ENCODE measurements at regions not wholly inside any gene's neighbourhood (a gene's known extent, or its start where the extent isn't known, plus 50 kb on each side); places are given as distances from the start of the nearest gene placed in this dataset.

GRCh38 chr1:226492426-226493137 lies 56.0 kb upstream of the STUM start:
- H3K36me3 Mint-ChIP-seq (ENCODE audit: low read depth): no peaks in the 10 kb centered on the region
- no peak for TF ChIP-seq CTCF (IDR thresholded peaks at IDR 0.05)
- peaks cover 25% of the 10 kb centered on the region for H3K4me1 Mint-ChIP-seq
- no peak overlapping the region for H3K27ac Mint-ChIP-seq
- H3K4me3 Mint-ChIP-seq: no peak overlapping the region
- no peak for DNase-seq
- peaks cover 10% of the 10 kb centered on the region for H3K27me3 Mint-ChIP-seq (ENCODE audit: low read depth, poor library complexity)
- no peaks in the 10 kb centered on the region for H3K9me3 Mint-ChIP-seq

- H3K4me1 Mint-ChIP-seq: peaks cover 25% of the 10 kb centered on the region
- peak overlapping the region; percentile 8 for H3K27ac Mint-ChIP-seq
- TF ChIP-seq CTCF (IDR thresholded peaks at IDR 0.05): no peak
- H3K4me3 Mint-ChIP-seq: no peak overlapping the region
- no peak for DNase-seq
- no peaks in the 10 kb centered on the region for H3K36me3 Mint-ChIP-seq (ENCODE audit: low read depth)
- no peaks in the 10 kb centered on the region for H3K9me3 Mint-ChIP-seq
- H3K27me3 Mint-ChIP-seq (ENCODE audit: low read depth, poor library complexity): peaks cover 15% of the 10 kb centered on the region
Measured at GRCh38 chr1:226494092-226494609, 54.4 kb upstream of the STUM start.

- Mint-ChIP-seq H3K4me1 (peaks cover 25% of the 10 kb centered on the region), H3K36me3 (ENCODE audit: low read depth) (no peaks in the 10 kb centered on the region), H3K9me3 (peaks cover 3% of the 10 kb centered on the region), H3K27ac (peak overlapping the region; percentile 83), H3K4me3 (no peak overlapping the region), H3K27me3 (ENCODE audit: low read depth, poor library complexity) (peaks cover 12% of the 10 kb centered on the region)
- TF ChIP-seq CTCF (IDR thresholded peaks at IDR 0.05): no peak
- no peak for DNase-seq
Measured at GRCh38 chr1:226495716-226496115, 52.8 kb upstream of the STUM start.

- peaks cover 9% of the 10 kb centered on the region for H3K9me3 Mint-ChIP-seq
- peaks cover 12% of the 10 kb centered on the region for H3K27me3 Mint-ChIP-seq (ENCODE audit: low read depth, poor library complexity)
- H3K27ac Mint-ChIP-seq: no peak overlapping the region
- peaks cover 22% of the 10 kb centered on the region for H3K4me1 Mint-ChIP-seq
- no peaks in the 10 kb centered on the region for H3K36me3 Mint-ChIP-seq (ENCODE audit: low read depth)
- TF ChIP-seq CTCF (IDR thresholded peaks at IDR 0.05): no peak
- no peak for DNase-seq
- H3K4me3 Mint-ChIP-seq: no peak overlapping the region
Measured at GRCh38 chr1:226496453-226497015, 52.0 kb upstream of the STUM start.

- Mint-ChIP-seq H3K4me1 (peaks cover 16% of the 10 kb centered on the region), H3K36me3 (ENCODE audit: low read depth) (no peaks in the 10 kb centered on the region), H3K27me3 (ENCODE audit: low read depth, poor library complexity) (peaks cover 12% of the 10 kb centered on the region), H3K4me3 (no peak overlapping the region), H3K9me3 (peaks cover 9% of the 10 kb centered on the region), H3K27ac (no peak overlapping the region)
- DNase-seq: no peak
- TF ChIP-seq CTCF (IDR thresholded peaks at IDR 0.05): no peak
Measured at GRCh38 chr1:226497276-226497833, 51.2 kb upstream of the STUM start.
